ENCODE measurements at regions not wholly inside any gene's neighbourhood (a gene's known extent, or its start where the extent isn't known, plus 50 kb on each side); places are given as distances from the start of the nearest gene placed in this dataset.

DNA sequence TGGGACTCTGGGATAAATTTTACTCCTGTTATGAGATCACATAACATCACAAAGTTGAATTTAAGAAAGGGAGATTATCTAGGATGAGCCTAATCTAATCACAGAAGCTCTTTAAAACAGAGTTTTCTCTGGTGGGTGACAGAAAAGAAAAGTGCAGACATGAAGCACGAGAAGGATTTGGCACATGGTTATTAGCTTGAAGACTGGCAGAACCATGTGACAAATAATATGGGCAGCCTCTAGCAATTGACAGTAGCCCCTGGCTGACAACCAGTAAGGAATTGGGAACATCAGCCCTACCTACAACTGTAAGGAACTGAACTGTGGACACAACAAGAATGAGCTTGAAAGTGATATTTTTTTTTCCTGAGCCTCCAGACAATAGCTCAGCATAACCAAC, 243.1 kb downstream of the HTR1A start:
- no peak for DNase-seq

DNA sequence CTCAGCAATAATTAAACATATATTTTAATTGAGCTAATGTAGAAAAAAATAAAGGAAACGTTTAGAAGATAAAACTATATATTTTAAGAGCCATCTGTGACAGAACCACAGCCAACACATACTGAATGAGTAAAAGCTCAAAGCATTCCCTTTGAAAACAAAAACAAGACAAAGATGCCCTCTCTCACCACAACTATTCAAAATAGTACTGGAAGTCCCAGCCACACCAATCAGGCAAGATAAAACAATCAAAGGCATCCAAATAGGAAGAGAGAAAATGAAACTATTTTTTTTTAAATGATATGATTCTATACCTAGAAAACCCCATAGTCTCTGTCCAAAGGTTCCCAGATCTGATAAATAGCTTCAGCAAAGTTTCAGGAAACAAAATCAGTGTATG, 262.0 kb downstream of the HTR1A start:
- DNase-seq = no peak

DNA sequence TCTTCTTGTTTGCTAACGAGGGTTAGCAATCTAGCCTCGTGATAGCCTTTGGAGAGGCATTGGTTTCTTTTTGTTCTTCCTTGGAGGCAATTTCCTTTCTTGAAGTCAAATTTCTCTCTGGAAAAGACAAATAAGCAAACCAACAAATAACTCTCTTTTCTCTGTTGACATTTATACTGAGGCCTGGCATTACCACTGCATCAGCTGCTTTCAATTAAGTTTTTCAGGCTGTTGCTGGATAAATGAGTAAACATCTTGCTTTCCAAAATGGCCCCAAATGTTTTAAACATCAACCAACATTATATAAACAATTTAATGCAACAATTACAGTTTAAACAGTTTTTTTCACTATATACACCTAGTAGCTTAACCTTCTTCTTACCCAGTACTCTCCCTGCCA, 264.4 kb downstream of the HTR1A start:
- DNase-seq = no peak

GRCh38 chr5:63690546-63690945, 271.7 kb downstream of the HTR1A start:
- no peak for DNase-seq

DNA sequence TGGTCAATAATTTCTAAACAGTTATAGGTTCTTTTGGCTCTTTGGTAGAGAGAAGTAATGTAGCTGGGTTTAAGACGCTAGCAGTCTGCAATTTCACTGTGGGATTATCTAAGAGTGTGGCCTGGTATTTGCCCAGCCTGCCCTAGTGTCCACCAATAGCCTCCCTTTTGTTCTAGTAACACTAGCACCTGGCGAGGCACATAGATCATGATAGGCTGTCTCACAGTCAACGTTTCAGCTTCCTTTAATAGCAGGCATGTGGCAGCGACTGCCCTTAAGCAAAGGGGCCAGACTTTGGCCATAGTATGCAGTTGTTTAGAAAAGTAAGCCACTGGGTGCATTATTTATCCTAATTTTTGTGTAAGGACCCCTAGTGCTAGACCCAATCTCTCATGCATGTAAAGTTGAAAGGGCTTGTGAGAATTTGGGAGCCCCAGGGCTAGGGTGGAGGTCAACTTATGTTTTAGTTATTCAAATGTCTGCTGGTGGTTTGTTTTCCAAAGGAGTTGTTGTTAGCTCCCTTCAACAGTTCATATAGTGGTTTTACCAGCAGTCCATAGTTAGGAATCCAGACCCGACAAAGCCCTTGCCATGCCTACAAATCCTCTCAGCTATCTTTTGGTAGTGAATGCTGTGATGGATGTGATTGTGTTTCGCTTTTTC, 274.3 kb downstream of the HTR1A start:
- no peak for DNase-seq

- no peak for DNase-seq
These were observed 275.3 kb downstream of the HTR1A start for GRCh38 chr5:63686938-63687337.

- DNase-seq = no peak
These were observed 276.1 kb downstream of the HTR1A start for GRCh38 chr5:63686181-63686580.

GRCh38 chr5:63685454-63685853, 276.8 kb downstream of the HTR1A start:
- no peak for DNase-seq

DNA sequence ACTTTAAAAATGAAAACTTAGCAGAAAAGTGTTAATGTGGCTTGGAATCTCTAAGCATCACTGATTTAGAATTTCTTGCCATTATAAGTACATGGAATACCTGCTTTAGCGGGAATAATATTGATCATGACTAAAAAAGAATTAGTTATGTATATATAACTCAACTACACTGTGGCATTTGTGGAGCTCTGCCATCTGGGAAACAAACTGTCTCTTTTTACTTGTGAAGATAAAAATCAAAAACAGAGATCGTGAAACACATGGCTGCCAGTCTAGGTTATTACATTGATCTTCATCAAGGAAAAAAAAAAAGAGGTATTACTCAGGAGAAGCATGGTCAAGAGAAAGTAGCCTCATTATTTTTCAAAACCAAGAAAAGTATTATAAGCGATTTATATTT, 287.4 kb downstream of the HTR1A start:
- no peak for DNase-seq

DNA sequence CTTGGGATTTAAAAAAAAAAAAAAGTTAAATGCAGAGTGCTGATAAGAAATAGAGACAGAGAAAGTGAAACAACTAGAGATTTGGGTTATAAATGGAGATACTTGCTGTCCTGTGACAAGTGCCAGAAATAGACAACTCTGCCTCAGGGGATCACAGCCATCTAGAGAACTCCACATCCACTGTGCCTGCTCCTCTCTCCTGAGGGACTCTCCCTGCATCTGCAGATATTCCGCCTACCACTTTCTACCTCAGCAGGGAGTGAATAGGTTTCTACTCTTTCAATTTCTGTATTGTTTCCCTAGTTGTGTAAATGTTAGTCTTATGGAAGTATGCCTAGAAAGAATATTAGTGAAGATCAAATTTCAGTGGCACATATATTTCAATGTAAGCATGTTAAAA, 307.2 kb downstream of the HTR1A start:
- DNase-seq = no peak

- no peak for DNase-seq
These were observed 311.7 kb downstream of the HTR1A start for GRCh38 chr5:63650581-63650980.

DNA sequence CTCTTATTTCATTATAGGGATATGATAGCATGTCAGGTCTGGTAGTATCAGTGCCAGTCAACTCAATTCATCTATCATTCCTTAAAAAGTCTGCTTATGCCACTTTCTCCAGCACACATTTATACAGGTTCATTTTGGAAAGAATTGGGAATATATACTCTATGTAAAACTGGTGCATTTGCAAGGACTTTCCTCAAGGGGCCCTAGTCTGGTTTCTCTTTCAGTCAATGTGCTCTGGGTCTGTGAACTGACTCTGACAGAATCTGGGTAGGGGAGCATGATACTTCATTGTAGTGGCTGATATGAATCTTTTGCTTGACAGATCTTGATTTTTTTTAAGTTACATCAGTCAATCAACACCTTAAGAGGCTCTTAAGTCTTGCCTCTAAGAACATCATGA, 313.9 kb downstream of the HTR1A start:
- no peak for DNase-seq

DNA sequence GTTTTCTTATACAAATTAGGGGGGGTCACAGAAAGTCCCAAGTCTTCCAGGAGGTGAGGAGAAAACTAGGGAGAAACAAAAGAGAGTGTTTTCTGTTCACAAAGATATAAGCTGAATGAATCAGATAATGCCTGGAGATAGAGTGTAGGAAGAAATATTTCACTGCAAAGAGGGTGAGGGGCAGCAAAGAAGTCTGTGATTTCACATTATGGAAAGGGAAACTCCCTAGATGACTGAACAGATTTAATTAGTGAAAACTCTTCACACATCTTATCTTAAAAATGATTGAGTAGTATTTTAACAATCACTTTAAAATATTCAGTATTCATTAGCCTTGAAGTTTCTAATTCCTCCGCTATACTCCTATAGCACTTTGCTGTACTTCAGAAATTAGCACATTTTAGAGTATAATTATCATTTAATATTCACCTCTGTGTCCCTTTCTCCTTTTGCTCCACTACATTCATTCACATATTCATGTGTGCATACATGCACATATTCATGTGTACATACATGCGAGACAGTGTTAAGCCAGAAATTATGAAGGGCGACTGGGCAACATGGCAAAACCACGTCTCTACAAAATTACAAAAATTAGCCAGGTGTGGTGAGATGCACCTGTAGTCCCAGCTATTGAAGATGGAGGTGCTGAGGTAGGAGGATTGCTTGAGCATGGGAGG, 332.2 kb downstream of the HTR1A start:
- no peak for DNase-seq

DNA sequence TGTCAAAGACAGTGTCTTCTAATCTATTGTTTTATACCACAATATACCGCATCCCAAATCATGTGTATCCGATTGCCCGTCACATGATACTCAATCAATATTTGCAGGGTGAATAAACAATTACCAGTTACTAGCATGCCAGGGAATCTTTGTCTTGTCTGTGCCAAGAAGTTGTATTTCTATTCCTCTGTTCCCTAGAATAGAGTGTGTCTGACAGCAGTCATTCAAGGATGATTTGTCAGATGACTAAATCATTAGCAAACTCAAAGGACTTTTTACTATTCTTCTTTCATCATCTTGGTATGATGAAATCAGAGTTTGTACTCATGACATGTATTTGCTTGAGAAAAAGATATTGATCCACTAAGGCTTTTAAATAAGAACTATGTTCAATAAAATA, 348.8 kb downstream of the HTR1A start:
- no peak for DNase-seq

DNA sequence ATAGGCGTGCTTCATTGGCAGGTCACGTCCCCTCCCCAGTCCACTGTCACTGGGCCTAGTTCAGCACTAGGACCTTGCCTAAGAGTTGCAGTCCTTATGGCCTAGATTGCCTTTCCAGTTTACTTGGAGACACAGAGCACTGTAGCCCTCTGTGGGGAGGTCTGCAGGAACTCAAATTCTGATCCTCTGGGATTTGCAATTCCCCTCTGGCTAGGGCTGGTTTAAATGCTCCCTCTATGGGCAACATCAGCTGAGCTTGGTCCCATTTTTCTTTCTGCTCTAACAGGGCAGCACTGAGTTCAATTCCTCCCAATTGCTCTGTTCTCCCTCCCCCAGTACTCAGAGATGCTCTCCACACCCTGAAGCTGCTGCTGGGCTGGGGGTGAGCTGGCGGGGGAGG, 358.2 kb downstream of the HTR1A start:
- DNase-seq = no peak

- DNase-seq = no peak
These were observed 359.3 kb downstream of the HTR1A start for GRCh38 chr5:63602971-63603370.

DNA sequence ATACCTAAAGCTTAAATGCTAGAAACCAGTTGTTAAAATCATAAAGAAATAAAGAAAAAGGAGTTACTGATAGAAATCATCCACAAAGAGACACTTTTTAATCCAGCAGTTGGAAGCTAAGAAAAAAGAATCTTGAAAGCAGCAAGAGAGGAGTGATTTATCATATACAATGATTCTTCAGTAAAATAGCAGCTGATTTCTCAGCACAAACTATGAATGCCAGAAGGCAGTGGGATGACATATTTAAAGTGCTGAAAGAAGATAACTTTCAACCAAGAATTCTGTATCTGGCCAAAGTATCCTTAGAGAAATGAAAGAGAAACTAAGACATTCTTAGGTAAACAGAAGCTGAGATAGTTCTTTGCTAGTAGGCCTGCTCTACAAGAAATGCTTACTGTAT, 366.0 kb downstream of the HTR1A start:
- DNase-seq = no peak

DNA sequence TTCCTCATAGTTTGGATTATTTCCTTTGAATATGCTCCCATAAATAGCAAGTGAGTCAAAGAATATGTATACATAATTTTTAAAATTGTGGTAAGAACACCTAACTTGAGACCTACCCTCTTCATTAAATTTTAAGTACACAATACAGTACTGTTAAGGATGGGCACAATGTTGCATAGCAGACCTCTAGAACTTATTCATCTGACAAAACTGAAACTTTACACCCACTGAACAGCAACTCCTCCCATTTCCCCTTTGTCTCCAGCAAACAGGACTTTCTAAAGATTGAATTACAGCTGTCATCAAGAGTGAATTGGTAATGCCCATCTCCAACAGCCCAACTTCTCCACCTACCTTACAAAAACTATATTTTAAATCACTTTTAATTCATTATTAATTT, 388.9 kb downstream of the HTR1A start:
- no peak for DNase-seq

DNA sequence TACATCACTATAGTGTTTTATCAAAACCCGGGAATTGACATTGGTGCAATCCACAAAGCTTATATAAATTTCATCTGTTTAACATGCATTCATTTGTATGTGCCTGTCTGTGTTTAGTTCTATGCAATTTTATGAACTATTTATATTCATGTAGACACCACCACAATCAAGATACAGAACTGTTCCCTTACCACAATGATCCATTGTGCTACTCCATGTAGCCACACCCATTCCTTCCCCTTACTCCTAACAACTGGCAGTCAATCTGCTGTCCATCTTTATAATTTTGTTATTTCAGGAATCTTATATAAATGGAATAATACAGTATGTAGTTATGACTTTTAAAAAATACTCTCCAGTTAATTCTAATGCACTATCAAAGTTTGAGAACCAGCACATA, 389.5 kb downstream of the HTR1A start:
- DNase-seq = no peak

- DNase-seq = no peak
These were observed 391.5 kb downstream of the HTR1A start for GRCh38 chr5:63570752-63571151.

- no peak for DNase-seq
These were observed 397.5 kb downstream of the HTR1A start for GRCh38 chr5:63564789-63565188.

- no peak for DNase-seq
These were observed 399.0 kb downstream of the HTR1A start for GRCh38 chr5:63563008-63563917.

- no peak for DNase-seq
These were observed 406.4 kb downstream of the HTR1A start for GRCh38 chr5:63555874-63556273.

- no peak for DNase-seq
These were observed 408.1 kb downstream of the HTR1A start for GRCh38 chr5:63554191-63554590.

Measured in CD4-positive, alpha-beta T cell treated with Interleukin-1 beta for 1 hour (primary cell).